CD4-positive, CD25-positive, alpha-beta regulatory T cell (primary cell): ENCODE measurements at regions not wholly inside any gene's neighbourhood (a gene's known extent, or its start where the extent isn't known, plus 50 kb on each side); places are given as distances from the start of the nearest gene placed in this dataset.

Experiments used
- ATAC-seq, 2 donors: fragments of 150-1000 bp; cut with Tn5 transposase; one replicate each; pipeline ENCODE4 v1.10.0; 2021; ENCODE audit warnings: low read depth in 2 of 2, moderate number of reproducible peaks in 2 of 2, moderate library complexity in 1 of 2
- DNase-seq, 3 donors: peaks; one replicate each; pipeline versions ENCODE4 v3.0.0 to v3.0.0-alpha.2; 2012 to 2022; ENCODE audit warnings: mixed read lengths in 1 of 3
- H3K27ac ChIP-seq: one replicate; pipeline ENCODE4 v1.7.0; 2013; ENCODE audit warnings: mild to moderate bottlenecking, low read length; ENCODE audit not compliant: insufficient read depth, poor library complexity, severe bottlenecking
- H3K27me3 ChIP-seq: one replicate; pipeline ENCODE4 v1.7.0; 2013; ENCODE audit warnings: low read length; ENCODE audit not compliant: control insufficient read depth, insufficient read depth
- H3K36me3 ChIP-seq: one replicate; pipeline ENCODE4 v1.7.0; 2013; ENCODE audit warnings: mild to moderate bottlenecking, low read length, moderate library complexity; ENCODE audit not compliant: control insufficient read depth, insufficient read depth
- H3K4me1 ChIP-seq: 2 replicates; pipeline ENCODE4 v1.7.0; 2013; ENCODE audit warnings: mild to moderate bottlenecking, low read length; ENCODE audit not compliant: insufficient read depth, control insufficient read depth, poor library complexity, severe bottlenecking
- H3K4me3 ChIP-seq: one replicate; pipeline ENCODE4 v1.7.0; 2013; ENCODE audit warnings: low read depth, mild to moderate bottlenecking, low read length, moderate library complexity
- H3K9me3 ChIP-seq, 2 experiments: 1 replicate in 1 of 2; 2 replicates in 1 of 2; pipeline ENCODE4 v1.7.0; 2013; ENCODE audit warnings: low read length in 2 of 2, mild to moderate bottlenecking in 1 of 2, moderate library complexity in 1 of 2; ENCODE audit not compliant: control insufficient read depth in 2 of 2
- H3K27ac Mint-ChIP-seq, 3 donors: one replicate each; pipeline ENCODE4 v1.8.0; 2020 to 2022; ENCODE audit warnings: mild to moderate bottlenecking in 3 of 3, mixed read lengths in 3 of 3, moderate library complexity in 2 of 3
- H3K27me3 Mint-ChIP-seq: one replicate; pipeline ENCODE4 v1.8.0; 2022; ENCODE audit warnings: mild to moderate bottlenecking, mixed read lengths
- H3K36me3 Mint-ChIP-seq: one replicate; pipeline ENCODE4 v1.8.0; 2020; ENCODE audit warnings: mixed read lengths
- H3K4me1 Mint-ChIP-seq, 4 donors: one replicate each; pipeline ENCODE4 v1.8.0; 2020 to 2022; ENCODE audit warnings: mixed read lengths in 4 of 4, mild to moderate bottlenecking in 1 of 4
- H3K4me3 Mint-ChIP-seq, 4 donors: one replicate each; pipeline ENCODE4 v1.8.0; 2020 to 2022; ENCODE audit warnings: mild to moderate bottlenecking in 4 of 4, mixed read lengths in 4 of 4, moderate library complexity in 3 of 4
- H3K9me3 Mint-ChIP-seq, 7 donors: one replicate each; pipeline ENCODE4 v1.8.0; 2020 to 2022; ENCODE audit warnings: mixed read lengths in 7 of 7, mild to moderate bottlenecking in 3 of 7, moderate library complexity in 2 of 7

DNA sequence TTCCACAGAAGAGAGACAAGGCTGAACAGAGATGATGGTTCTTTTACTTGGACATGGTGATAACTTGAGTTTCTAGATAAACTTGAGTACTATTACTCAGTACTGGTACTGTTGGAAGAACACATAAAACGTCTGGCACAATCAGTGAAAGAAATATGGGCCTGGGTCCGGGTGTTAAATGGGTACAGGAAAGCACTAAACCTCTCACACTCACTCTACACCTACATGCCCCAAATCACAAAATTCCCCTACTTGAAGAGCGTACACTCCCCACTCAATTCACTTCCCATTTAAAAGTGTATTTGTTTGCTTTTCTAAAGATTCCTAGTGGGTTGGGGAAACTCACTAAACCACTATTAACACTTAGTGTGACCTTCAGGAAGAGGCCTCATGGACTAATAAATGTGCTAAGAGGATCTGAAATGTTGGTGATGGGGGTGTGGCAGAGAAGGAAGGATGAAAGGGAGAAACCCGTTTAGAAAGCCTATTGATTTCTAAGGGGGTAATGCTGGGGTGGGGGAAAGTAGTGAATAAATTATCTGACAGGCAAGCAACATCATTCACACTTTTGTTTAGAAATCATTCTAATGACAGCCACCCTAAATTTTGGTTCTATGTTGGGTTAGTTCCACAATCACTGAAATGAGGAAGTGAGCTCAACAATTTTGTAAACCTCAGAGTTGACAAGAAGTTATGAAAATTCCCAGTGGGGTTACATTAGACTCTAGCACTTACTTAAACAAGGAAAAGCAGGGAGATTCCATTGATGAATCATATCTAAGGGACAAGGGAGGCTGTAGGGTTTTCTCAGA is 222.6 kb upstream of the MARCKS start:
- no peaks in the 10 kb centered on the region for H3K27me3 ChIP-seq
- Mint-ChIP-seq H3K36me3 (no peaks in the 10 kb centered on the region), H3K9me3 (peaks cover 0 to 3% (median 0%) of the 10 kb centered on the region in 7 donors), H3K27me3 (no peaks in the 10 kb centered on the region), H3K4me3 (no peak overlapping the region), H3K27ac (no peak overlapping the region), H3K4me1 (peaks cover 8 to 27% (median 17%) of the 10 kb centered on the region in 4 donors)
- H3K36me3 ChIP-seq = no peaks in the 10 kb centered on the region
- peak in 1 of 2 donors; percentile 21 for ATAC-seq
- no peaks in the 10 kb centered on the region for H3K9me3 ChIP-seq
- H3K27ac ChIP-seq = no peak overlapping the region
- peaks cover 19% of the 10 kb centered on the region for H3K4me1 ChIP-seq
- H3K4me3 ChIP-seq = no peak overlapping the region
- no peak for DNase-seq

DNA sequence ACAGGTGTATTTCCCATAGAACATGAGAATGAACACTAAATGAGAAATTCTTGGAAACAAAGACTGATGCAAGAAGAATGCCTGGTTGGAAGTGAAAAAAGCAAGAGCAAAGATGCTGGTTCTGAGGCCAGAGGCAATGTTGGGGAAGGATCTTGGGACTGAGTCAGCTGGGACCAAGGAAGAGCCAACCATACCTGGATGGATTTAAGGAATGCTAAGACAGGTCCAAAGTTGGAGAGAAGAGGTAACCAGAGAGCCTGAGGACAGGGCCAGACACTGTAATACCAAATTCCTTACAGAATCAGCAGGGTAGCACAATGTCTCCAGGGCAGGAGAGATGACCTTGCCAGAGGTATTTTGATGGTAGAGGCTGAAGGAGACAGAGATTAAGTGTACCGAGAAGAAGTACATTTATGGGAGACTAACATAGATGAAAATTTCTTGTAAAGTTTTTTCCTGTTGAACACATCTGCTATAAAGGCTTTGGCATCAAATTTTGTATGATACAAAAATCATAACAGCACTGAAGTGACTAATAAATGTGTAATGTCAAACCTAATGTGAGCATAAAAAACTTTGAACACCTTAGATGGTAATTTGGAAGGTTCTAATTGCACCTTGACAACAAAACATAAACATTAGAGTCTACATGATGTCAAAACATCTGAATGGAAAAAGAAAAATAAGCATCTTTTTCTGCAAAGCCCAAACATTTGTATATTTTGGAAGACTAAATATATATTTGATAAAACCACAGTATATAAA is 221.7 kb upstream of the MARCKS start:
- no peak overlapping the region for H3K27ac ChIP-seq
- DNase-seq = no peak
- H3K4me1 ChIP-seq = peaks cover 19% of the 10 kb centered on the region
- Mint-ChIP-seq H3K9me3 (peaks cover 0 to 3% (median 0%) of the 10 kb centered on the region in 7 donors), H3K27ac (no peak overlapping the region), H3K4me3 (no peak overlapping the region), H3K36me3 (no peaks in the 10 kb centered on the region), H3K27me3 (no peaks in the 10 kb centered on the region), H3K4me1 (peaks cover 8 to 21% (median 15%) of the 10 kb centered on the region in 4 donors)
- no peak for ATAC-seq
- H3K36me3 ChIP-seq = no peaks in the 10 kb centered on the region
- no peaks in the 10 kb centered on the region for H3K9me3 ChIP-seq
- no peak overlapping the region for H3K4me3 ChIP-seq
- H3K27me3 ChIP-seq = peaks cover 2% of the 10 kb centered on the region

DNA sequence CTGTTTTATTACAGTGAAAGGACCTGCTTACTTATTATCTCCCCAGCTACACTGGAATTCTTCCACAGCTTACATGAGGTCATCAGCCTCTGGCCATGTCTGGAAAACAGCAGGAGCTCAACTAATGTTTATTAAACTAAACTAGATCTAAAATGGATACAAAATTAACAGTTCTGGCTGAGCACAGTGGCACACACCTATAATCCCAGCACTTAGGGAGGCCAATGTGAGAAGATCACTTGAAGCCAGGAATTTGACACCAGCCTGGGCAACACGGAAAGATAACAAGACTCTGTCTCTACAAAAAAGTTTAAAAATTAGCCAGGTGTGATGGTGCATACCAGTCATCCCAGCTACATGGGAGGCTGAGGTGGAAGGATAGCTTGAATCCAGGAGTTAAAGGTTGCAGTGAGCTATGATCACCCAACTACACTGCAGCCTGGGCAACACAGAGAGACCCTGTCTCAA is 220.8 kb upstream of the MARCKS start:
- Mint-ChIP-seq H3K27me3 (no peaks in the 10 kb centered on the region), H3K9me3 (peaks cover 0 to 3% (median 0%) of the 10 kb centered on the region in 7 donors), H3K27ac (no peak overlapping the region), H3K36me3 (no peaks in the 10 kb centered on the region), H3K4me3 (no peak overlapping the region), H3K4me1 (peaks cover under 1 to 12% (median 10%) of the 10 kb centered on the region in 4 donors)
- ATAC-seq = peak in 1 of 2 donors; percentile 14
- no peaks in the 10 kb centered on the region for H3K36me3 ChIP-seq
- no peak overlapping the region for H3K4me3 ChIP-seq
- DNase-seq = no peak
- peaks cover 12% of the 10 kb centered on the region for H3K4me1 ChIP-seq
- peaks cover 2% of the 10 kb centered on the region for H3K27me3 ChIP-seq
- no peak overlapping the region for H3K27ac ChIP-seq
- H3K9me3 ChIP-seq = no peaks in the 10 kb centered on the region

- no peak overlapping the region for H3K27ac Mint-ChIP-seq
- no peaks in the 10 kb centered on the region for H3K27me3 Mint-ChIP-seq
- H3K4me3 ChIP-seq = no peak overlapping the region
- no peak overlapping the region for H3K27ac ChIP-seq
- H3K4me3 Mint-ChIP-seq = no peak overlapping the region
- no peaks in the 10 kb centered on the region for H3K4me1 ChIP-seq
- H3K4me1 Mint-ChIP-seq = peaks cover 0 to 6% (median 0%) of the 10 kb centered on the region in 4 donors
- peaks cover 0 to 3% (median 0%) of the 10 kb centered on the region in 7 donors for H3K9me3 Mint-ChIP-seq
- DNase-seq = no peak
- no peaks in the 10 kb centered on the region for H3K9me3 ChIP-seq
- no peak for ATAC-seq
- no peaks in the 10 kb centered on the region for H3K36me3 Mint-ChIP-seq
- no peaks in the 10 kb centered on the region for H3K36me3 ChIP-seq
- H3K27me3 ChIP-seq = peaks cover 4% of the 10 kb centered on the region
Observed at GRCh38 chr6:113640051-113640450, 217.1 kb upstream of the MARCKS start.

DNA sequence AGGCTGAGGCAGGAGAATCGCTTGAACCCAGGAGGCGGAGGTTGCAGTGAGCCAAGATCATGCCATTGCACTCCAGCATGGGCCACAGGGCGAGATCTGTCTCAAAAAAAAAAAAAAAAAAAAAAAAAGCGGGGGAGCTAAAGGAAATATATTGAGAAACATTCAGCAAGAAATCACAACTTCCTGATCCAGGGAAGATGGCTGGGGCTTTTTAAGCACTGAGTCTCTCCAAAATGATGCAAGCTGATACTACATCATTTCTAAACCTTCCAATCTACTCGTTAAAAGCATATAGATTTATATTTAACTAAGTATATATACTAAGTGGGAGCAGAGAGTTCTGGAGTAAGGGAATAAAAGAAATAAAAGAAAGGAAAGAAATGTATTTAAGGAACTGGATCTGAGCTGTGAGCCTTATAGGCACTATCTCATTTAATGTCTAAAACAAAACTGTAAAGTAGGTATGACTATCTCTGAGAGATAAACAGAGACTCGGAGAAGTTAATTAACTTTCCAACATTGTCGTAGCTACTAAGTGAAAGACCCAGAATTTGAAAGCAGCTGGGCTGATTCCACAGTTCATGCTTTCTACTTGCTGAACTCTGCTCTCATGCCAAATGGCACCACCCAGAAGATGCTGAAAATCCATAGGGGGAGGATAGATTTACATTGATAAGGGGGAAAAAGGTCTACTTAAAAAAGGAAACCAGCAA is 215.0 kb upstream of the MARCKS start:
- Histone ChIP-seq H3K27ac (no peak overlapping the region), H3K36me3 (no peaks in the 10 kb centered on the region), H3K27me3 (peaks cover 4% of the 10 kb centered on the region), H3K4me3 (no peak overlapping the region), H3K4me1 (no peaks in the 10 kb centered on the region), H3K9me3 (no peaks in the 10 kb centered on the region)
- H3K27me3 Mint-ChIP-seq = peaks cover 4% of the 10 kb centered on the region
- no peak for ATAC-seq
- H3K4me3 Mint-ChIP-seq = no peak overlapping the region
- H3K4me1 Mint-ChIP-seq = peaks cover 0 to 4% (median 0%) of the 10 kb centered on the region in 4 donors
- no peak overlapping the region for H3K27ac Mint-ChIP-seq
- DNase-seq = no peak
- no peaks in the 10 kb centered on the region for H3K36me3 Mint-ChIP-seq
- H3K9me3 Mint-ChIP-seq = no peaks in the 10 kb centered on the region

- Mint-ChIP-seq H3K27ac (no peak overlapping the region), H3K27me3 (peaks cover 4% of the 10 kb centered on the region), H3K36me3 (no peaks in the 10 kb centered on the region), H3K4me1 (peaks cover 0 to 4% (median 0%) of the 10 kb centered on the region in 4 donors), H3K9me3 (no peaks in the 10 kb centered on the region), H3K4me3 (no peak overlapping the region)
- DNase-seq (no peak), ATAC-seq (no peak)
- H3K27ac ChIP-seq = no peak overlapping the region
- no peaks in the 10 kb centered on the region for H3K9me3 ChIP-seq
- no peaks in the 10 kb centered on the region for H3K36me3 ChIP-seq
- no peaks in the 10 kb centered on the region for H3K4me1 ChIP-seq
- H3K27me3 ChIP-seq = peaks cover 4% of the 10 kb centered on the region
- no peak overlapping the region for H3K4me3 ChIP-seq
Observed at GRCh38 chr6:113642714-113643406, 214.3 kb upstream of the MARCKS start.

DNA sequence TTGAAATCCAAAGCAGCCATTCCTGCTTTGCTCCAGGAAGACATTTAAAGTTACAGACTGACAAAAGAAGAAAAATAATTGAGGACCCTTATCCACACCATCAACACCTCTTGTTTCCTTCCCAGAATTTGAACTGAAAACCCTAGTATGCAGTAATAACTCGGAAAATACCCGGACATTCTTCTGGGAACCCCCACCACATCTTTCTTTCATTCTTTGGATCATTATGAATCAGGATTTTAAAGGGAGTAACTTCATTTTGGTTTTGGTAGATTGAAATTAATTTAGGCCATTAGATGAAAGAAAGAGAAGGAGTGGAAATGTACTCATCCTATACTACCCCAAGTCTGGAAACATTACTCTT is 213.8 kb upstream of the MARCKS start:
- Histone ChIP-seq H3K4me3 (no peak overlapping the region), H3K4me1 (no peaks in the 10 kb centered on the region), H3K27ac (no peak overlapping the region), H3K9me3 (no peaks in the 10 kb centered on the region), H3K27me3 (peaks cover 4% of the 10 kb centered on the region), H3K36me3 (no peaks in the 10 kb centered on the region)
- peaks cover 7% of the 10 kb centered on the region for H3K27me3 Mint-ChIP-seq
- H3K4me3 Mint-ChIP-seq = no peak overlapping the region
- H3K4me1 Mint-ChIP-seq = peaks cover 0 to 4% (median 0%) of the 10 kb centered on the region in 4 donors
- no peak overlapping the region for H3K27ac Mint-ChIP-seq
- no peak for DNase-seq
- no peak for ATAC-seq
- H3K9me3 Mint-ChIP-seq = no peaks in the 10 kb centered on the region
- no peaks in the 10 kb centered on the region for H3K36me3 Mint-ChIP-seq
